GM19395 (cell line): ENCODE measurements at regions not wholly inside any gene's neighbourhood (a gene's known extent, or its start where the extent isn't known, plus 50 kb on each side); places are given as distances from the start of the nearest gene placed in this dataset.

Source experiments
- ATAC-seq: cut with Tn5 transposase; IDR thresholded peaks from one replicate; pipeline ENCODE4 v1.9.1; 2021; ENCODE audit warnings: mild to moderate bottlenecking, moderate library complexity; ENCODE audit not compliant: unreplicated experiment

DNA sequence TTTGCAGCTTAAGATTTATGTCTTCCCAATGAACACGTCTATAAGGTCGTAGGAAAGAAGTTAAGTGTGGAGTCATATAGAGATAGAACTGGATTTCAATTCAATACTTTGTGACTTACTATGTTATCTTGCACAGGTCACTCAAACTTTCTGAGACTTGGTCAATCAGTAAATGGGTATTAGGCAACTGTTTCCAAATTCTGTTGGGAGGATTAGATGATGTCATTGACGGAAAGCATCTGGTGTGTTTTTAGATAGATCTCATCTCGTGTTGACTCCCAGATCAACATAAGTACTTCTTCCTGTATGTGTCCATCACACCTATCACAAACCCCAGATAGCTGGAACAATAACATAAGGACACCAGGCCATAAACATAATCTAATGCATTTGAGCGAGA lies 771.1 kb upstream of the FANCL start:
- no peak for ATAC-seq

DNA sequence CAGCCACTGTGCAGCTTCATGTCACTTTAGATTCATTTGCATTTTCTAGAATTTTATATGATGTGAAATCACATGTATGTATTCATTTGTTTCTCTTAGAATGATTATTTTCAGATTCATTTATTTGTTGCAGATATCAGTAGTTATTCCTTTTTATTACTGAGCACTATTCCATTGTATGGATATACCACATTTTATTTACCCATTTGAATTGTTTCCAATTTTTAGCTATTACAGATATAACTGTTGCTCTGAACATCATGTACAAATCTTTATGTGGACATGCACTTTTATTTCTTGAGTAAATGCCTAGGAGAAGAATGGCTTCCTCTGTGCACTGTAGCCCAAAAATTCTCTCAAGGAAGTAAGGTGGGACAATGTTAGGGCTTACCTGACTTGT lies 767.8 kb upstream of the FANCL start:
- ATAC-seq: no peak

DNA sequence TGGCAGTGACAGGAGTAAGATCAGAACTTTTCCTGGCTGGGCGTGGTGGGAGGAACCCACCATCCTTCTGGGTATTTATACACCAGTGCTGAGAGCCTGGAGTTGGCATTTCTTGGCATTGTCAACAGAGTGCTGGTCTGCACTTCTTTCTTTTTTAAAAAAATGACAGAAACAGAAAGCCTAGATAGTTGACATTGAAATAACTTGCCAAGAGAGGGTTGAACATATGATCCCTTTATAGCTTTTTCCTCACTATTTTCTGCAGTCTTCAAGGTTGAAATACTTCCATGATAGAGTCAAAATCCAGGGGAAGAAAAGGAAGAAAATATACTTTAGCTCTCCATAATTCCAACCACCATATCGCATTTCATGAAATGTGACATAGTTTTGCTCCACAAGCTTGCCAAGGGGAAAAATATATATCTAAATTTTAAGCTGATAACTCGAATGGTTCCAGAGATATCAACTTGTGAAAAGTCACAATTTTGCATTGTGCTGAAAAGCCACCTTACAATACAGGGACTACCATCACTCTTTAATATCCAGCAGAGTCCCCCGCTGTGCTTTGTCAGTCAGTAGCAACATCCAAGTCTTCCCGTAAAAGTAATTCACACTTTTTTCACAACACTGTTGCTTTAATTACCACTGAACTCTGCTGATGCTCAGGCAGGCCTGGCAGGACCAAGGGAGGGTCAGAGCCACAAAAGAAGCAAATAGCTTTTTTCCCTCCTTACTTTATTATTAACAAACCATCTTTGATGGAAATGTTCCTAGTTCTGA lies 764.9 kb upstream of the FANCL start:
- ATAC-seq: no peak

DNA sequence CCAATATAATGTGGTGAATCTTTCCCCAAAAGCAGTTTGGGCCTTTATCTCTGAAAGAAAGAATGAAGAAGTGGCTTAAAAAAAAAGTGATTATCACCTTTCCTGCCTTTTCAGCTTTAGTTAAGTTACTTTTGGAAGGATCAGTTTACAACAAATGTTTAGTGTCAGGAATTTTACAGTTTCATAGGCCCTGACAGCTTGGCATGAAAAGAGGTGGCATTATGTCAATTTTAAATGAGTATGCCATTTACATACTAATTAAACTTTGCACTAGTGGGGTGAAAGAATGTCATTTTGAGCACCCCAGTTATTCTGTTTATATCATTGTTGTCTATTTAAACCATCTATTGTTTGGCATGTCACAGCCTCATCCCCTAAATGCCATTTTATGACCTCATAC lies 763.5 kb upstream of the FANCL start:
- no peak for ATAC-seq

DNA sequence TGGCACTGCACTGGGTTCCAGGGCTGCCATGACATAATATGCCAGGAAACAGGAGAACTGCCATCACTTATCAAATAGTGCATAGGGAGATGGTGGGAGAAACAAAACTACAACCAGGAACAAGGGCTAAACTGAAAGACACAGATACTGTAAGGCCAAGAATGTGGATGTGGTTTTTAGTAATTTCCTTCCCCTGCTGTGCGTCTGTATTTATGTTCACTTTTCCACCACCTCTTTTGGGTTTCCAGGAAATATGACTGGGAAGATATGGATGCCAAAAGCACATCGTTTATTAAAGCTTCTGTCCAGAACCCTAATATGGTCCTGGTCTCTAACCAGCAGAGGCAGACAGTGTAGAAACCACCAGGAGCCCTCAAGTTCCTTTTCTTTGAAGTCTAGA lies 759.7 kb upstream of the FANCL start:
- no peak for ATAC-seq

DNA sequence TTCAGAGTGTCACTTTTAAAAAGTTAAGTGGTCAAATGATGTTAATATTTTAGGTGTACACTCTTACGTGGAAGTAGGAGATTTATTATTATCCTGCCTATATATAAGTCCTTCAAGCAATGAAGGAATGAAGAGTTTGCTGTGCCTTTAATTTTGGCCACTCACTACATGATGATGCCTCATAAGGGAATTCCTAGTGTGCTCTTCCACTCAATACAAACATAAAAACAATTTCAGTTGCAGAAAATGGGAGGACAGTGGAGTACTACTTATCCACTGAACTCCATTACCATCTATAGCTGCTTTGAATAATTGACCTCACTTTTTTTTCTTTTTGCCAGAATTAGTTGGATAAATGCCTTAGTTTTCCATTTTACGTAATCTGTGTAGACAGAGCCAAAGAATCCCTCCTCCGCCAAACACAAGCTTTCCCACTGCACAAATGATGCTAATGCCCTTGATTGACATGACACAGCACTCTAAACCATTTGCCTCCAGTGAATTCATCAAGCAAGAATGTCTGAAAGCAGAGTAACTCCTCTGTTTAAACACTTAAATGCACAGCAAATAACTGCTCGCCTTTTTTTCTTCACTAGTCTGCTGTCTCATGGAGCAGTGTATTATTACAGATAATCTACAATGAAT lies 751.1 kb upstream of the FANCL start:
- ATAC-seq: no peak

DNA sequence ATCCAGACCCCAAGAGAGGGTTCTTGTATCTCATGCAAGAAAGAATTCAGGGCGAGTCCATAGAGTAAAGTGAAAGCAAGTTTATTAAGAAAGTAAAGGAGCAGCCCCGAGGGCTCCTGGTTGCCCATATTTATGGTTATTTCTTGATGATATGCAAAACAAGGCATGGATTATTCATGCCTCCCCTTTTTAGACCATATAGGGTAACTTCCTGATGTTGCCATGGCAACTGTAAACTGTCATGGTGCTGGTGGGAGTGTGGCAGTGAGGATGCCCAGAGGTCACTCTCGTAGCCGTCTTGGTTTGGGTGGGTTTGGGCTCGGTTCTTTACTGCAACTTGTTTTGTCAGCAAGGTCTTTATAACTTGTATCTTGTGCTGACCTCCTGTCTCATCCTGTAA lies 750.2 kb upstream of the FANCL start:
- ATAC-seq: no peak

DNA sequence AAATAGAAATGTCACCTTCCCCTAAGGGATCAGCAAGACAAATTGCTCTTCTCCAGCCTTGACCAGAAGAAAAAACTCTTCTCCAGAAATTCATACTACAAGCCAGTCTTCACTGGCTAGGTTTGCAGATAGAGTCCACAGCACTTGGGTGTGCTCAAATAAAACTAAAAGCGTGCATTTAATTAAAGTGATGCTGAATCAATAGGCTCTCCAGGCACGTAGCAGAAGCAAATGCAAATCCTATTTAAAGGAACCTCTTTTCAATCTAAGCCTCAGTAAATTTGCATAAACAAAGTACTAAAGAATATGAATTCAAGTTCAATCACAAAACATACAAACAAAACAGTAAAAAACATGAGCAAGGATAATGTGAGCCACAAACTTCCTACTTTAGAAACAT lies 744.4 kb upstream of the FANCL start:
- ATAC-seq: no peak

DNA sequence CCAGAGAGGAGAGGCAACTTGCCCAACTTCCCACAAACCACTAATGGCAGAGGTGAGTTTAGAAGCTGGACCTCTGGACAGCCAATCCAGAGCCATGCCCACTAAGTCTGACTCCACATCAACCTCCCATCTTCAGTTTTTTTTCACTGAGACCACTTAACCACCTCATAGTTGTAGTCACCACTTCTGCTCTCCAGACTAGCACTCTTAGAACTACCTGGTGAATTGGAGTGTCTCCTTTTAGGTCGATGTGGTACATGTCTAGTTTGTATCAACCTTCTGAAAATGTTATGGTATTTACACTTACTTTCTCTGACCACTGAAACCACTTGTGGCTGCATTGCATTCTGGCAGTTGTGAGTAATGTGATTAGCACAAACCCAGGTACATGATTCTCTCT lies 743.6 kb upstream of the FANCL start:
- no peak for ATAC-seq

DNA sequence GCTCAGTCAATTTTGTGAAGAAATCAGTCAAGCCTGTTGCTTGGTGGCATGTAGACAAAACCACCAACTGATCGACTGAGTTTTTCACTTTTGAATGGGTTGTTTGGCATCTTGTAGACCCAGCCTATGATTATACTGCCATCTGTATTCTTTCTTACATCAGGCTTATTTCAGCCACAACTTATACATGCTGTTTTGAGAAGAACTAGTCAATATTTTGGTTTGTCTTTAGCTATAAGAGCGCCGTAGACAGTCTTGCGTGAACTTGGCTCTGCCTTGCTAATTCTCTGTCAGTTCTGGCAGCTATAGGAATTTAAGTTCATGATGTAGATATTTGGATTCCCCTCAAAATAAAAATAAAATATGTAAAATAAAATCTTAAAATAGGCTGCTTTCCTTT lies 742.0 kb upstream of the FANCL start:
- ATAC-seq: no peak

DNA sequence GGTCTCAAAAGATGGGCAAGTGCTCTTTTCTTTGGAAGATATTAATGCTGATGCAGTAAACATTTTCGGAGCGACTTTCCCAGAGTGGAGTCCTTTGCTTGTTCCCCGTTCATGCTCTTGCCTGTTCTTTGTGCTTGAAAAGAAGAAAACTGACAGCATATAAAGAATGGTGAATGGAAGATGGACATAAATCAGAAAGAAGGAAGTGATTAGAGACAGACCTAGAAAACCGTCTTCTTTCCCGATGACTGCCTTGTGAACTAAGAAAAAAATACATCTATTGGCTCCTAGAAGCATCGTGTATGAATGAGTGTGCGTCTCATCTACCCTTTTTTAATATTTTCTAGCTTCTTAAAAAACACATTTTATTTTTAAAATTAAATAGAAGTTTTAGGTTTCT lies 740.1 kb upstream of the FANCL start:
- no peak for ATAC-seq

DNA sequence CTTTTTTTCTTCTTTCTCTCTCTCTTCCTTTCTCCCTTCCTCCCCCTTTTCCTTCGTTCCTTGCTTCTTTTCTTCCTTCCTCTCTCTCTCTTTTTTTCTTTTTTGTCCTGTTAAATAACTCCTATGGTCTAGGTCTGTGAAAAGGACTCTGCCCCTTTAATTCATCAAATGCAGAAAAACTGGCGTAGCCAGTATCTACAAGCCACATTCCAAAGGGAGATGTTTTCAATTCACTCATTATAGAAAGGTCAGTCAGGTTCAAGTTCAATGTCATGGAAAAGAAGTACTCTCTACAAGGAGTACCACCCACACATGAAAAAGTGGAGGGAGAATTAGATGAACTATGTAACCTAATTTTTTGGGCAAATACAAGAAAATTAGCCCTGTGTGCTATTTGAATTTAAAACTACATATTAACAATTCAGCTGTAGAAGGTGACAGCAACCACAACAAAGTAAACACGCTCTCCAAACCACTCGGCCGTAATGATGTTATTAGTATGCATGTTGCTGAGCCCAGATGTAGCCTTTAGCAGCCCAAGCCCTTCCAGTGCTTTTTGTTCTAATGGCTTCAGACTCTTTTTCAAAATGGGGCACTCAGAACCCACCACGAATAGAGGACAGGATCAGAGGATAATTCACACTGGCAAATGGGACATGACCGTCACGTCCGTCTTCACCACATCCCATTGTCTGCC lies 735.4 kb upstream of the FANCL start:
- no peak for ATAC-seq

DNA sequence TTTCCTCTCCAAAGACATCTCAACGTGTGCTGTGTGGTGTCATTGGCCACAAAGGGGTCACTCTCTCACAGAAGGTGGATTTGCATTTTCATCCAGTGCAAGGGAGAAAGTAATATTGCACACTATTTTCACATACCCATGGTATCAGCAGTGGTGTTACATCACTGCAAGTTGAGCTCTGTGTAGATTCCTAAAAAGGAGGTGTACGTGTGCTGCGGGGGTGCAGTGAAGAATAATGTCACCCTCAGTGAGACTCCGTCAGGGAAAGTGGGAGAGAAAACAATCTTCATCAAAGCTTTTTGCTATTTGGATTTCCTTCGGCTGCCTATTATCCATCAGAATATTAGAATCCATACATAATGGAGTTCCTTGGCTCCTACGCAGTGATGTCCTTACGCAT lies 733.8 kb upstream of the FANCL start:
- no peak for ATAC-seq

DNA sequence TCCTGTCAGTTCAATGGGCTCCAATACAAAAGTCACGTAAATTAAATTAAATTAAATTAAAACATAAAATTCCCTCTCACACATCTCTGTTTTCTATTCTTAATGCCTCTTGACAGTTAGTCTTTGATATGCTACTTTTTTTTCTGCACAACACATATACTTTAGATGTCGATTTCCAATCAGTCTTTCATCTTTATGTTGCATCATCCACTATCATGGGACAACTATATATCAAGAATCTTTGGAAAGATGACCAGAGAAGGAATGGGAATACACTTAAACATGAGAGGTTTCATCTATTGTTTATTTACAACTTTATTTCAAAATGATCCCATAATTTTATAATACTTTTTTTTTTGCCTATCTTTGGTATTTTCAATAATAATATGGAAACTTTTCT lies 733.3 kb upstream of the FANCL start:
- no peak for ATAC-seq

DNA sequence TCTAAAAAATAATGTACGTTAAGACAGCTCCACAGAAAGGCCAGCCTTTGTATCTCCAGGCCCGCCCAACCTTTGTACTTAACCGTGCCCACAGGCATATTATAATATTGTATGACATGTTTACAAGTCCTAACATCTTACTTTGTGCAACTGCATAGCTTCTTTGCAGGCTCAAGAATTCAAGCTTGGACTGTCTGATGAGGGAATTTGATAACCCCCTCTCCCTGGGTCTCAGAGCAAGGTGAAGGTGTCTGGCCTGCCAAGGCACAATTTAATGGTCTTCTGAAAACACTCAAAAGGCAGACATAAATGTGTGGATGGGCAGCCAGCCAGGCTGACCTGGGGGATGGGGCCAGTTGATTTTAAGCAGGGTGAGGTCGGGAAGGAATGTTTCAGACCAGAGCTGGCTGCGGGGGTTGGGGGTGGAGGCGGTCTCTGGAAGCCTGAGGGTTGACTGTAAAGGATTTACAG lies 732.7 kb upstream of the FANCL start:
- no peak for ATAC-seq

DNA sequence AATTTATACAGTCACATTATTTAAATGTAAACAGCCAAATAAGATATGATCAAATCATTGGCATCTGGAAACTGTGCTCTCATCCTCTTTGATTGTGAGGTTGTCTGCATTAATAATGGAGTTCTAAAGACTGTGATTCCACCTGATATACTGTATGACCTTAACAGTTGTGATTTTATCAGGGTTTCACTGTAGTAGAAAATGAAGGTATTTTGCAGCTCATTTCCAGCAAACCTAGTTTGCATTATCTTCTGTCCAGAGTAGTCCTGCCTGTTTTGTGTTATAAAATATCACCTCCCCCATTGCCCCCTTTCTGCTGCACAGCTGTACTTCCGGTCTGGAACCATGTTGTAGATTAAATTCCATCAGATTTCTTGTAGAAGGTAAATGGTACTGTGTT lies 731.6 kb upstream of the FANCL start:
- ATAC-seq: no peak

DNA sequence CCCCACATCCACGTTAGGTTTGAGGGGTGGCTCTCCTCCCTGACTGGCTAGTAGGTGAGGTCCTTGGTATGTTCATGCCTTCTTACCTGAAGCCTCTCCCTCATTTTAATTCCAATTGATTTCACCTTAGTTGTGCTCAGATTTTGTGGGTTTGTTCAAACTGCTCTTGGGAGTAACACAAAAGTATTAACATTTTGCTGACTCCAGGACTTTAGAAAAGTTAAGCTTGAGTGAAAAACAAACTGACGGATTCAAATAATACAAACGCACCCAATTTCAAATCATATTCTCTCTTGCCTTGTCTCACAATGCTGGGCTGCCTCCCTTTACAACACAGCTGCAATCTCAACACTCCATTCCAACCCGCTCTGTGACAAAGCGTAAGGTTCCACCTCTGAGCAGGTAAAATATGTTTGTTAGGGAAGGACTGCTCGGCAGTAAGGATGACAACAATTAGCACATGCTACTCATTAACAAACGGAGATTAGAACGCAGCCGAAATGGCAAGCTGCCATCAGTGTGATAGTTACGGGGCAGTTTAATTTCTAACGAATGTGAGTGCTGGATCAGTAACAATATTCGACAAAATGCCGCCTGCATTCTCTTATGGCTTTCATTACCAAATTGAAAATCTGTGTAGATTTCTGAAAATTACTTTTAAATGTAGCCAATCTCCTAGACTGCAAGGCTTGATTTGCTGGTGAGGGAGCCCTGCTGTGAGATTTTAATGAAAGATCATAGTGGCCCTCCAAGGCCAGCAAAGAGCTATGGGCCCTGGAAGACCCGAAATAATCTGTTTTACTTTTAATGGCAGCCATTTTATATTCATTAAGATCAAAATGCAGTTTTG lies 730.6 kb upstream of the FANCL start:
- no peak for ATAC-seq

DNA sequence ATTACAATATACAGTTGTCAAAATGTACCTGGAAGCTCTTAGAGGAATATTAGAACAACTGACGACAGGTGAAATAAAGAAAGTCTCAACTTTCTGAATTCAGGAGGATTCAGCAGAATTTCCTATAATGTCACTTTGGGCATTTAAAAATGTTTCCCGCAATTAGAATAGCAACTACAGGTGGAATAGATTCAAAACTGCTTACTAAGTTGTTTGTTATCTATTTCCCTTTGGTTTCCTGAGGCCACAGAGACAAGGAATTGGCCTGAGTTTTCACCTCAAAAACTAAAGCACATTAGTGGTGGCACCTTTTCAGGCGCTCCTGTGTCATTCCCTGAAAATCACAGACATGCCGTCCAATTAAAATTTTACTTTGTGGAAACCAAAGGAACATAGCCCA lies 729.2 kb upstream of the FANCL start:
- ATAC-seq: no peak

DNA sequence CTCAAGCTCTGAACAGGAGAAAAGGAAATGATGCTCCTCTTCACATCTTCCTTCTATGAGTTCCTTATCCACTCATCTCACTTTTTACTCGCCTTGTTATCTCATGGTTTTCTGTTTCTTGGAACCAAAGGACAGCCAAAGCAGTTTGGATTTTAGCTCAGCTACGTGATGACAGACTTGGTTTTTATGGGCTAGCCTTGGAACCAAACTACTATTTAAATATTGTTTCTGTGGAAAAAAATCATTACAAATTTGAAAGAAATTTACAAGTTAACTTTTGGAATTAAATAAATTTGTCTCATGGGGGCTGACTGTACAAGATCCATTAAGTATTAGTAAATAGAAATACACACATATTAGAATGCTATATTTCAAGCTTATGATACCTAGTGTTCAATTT lies 727.8 kb upstream of the FANCL start:
- no peak for ATAC-seq

DNA sequence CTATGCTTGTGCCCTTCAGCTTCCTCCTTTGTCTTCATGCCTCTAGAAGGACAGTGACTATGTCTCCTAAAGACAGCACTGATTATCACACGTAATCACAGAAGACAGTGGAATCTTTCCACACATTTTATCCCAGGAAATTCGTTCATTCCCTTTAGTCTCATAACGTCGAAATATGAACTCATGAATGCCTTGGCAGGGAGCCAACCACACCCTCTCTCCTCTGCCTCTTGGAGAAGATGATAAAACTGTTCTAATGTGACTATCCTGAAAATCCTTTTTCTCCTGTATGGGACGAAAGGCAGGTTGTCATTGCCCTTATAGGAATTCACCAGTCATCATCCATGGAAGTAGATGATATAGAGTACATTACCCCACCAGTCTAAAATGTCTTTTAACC lies 726.6 kb upstream of the FANCL start:
- no peak for ATAC-seq

DNA sequence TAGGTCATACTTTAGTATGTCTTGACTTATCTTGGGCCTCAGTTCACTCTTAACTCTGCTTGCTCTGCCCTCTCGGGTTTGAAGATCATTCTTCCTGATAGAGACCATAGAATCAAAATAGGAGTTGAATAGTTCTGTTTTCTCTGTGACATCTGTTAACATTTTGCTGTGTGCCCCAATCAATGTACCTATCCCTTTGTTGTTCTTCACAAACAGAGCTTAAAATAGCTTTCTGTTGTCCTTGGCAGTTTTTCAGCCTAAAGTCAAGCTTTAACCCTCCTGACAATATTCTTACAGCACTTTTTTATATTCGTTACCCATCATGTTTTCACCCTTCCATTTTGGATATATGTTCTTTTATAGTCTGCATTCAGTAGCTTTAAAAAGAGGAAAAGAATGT lies 724.5 kb upstream of the FANCL start:
- ATAC-seq: no peak
